ENCODE measurements at regions not wholly inside any gene's neighbourhood (a gene's known extent, or its start where the extent isn't known, plus 50 kb on each side); places are given as distances from the start of the nearest gene placed in this dataset.
"Not testable (repeated sequence)": the region's sequence is repeated elsewhere in the genome, so short reads cannot be mapped to it uniquely, and the experiment has no call there.

GRCh38 chr15:101876031-101876430, 64.0 kb downstream of the OR4F15 start:
- not testable (repeated sequence) for DNase-seq (ENCODE audit: low spot score)

- DNase-seq (ENCODE audit: low spot score) = not testable (repeated sequence)
Observed at GRCh38 chr15:101877649-101878048, 65.6 kb downstream of the OR4F15 start.

GRCh38 chr15:101912349-101913287, 100.6 kb downstream of the OR4F15 start:
- peak; percentile 85 for DNase-seq (ENCODE audit: low spot score)

- DNase-seq (ENCODE audit: low spot score) = not testable (repeated sequence)
Observed at GRCh38 chr15:101924554-101924953, 112.6 kb downstream of the OR4F15 start.

- not testable (repeated sequence) for DNase-seq (ENCODE audit: low spot score)
Observed at GRCh38 chr15:101934506-101934905, 122.5 kb downstream of the OR4F15 start.

GRCh38 chr15:101937362-101937761, 125.4 kb downstream of the OR4F15 start:
- not testable (repeated sequence) for DNase-seq (ENCODE audit: low spot score)

GRCh38 chr15:101938555-101938954, 126.6 kb downstream of the OR4F15 start:
- not testable (repeated sequence) for DNase-seq (ENCODE audit: low spot score)

- not testable (repeated sequence) for DNase-seq (ENCODE audit: low spot score)
Observed at GRCh38 chr15:101945896-101946295, 133.9 kb downstream of the OR4F15 start.

GRCh38 chr15:101948491-101949010, 136.5 kb downstream of the OR4F15 start:
- not testable (repeated sequence) for DNase-seq (ENCODE audit: low spot score)

GRCh38 chr15:101949380-101950065, 137.5 kb downstream of the OR4F15 start:
- not testable (repeated sequence) for DNase-seq (ENCODE audit: low spot score)

GRCh38 chr15:101953993-101954392, 142.0 kb downstream of the OR4F15 start:
- DNase-seq (ENCODE audit: low spot score) = peak; percentile 89

- DNase-seq (ENCODE audit: low spot score) = not testable (repeated sequence)
Observed at GRCh38 chr15:101955840-101956239, 143.8 kb downstream of the OR4F15 start.

GRCh38 chr15:101958656-101959055, 146.7 kb downstream of the OR4F15 start:
- DNase-seq (ENCODE audit: low spot score) = peak; percentile 92

- not testable (repeated sequence) for DNase-seq (ENCODE audit: low spot score)
Observed at GRCh38 chr15:101961263-101961662, 149.3 kb downstream of the OR4F15 start.

GRCh38 chr15:101961765-101962164, 149.8 kb downstream of the OR4F15 start:
- not testable (repeated sequence) for DNase-seq (ENCODE audit: low spot score)

- DNase-seq (ENCODE audit: low spot score) = not testable (repeated sequence)
Observed at GRCh38 chr15:101963687-101964086, 151.7 kb downstream of the OR4F15 start.

- DNase-seq (ENCODE audit: low spot score) = peak; percentile 67
Observed at GRCh38 chr15:101965353-101965752, 153.4 kb downstream of the OR4F15 start.

- DNase-seq (ENCODE audit: low spot score) = peak; percentile 81
Observed at GRCh38 chr15:101965860-101966259, 153.9 kb downstream of the OR4F15 start.

- DNase-seq (ENCODE audit: low spot score) = not testable (repeated sequence)
Observed at GRCh38 chr15:101967364-101967763, 155.4 kb downstream of the OR4F15 start.

GRCh38 chr15:101970605-101971004, 158.6 kb downstream of the OR4F15 start:
- not testable (repeated sequence) for DNase-seq (ENCODE audit: low spot score)

GRCh38 chr15:101977281-101977680, 165.3 kb downstream of the OR4F15 start:
- not testable (repeated sequence) for DNase-seq (ENCODE audit: low spot score)
